Fibroblast of lung (primary cell): ENCODE measurements at regions not wholly inside any gene's neighbourhood (a gene's known extent, or its start where the extent isn't known, plus 50 kb on each side); places are given as distances from the start of the nearest gene placed in this dataset.
A peak's percentile ranks its signal among the peaks of the same experiment; 100 is the strongest.

Source experiments
- DNase-seq, 2 donors: peaks; one replicate each; pipeline versions ENCODE4 v3.0.0 to v3.0.0-alpha.2; 2010; ENCODE audit warnings: low read depth in 2 of 2
- H2AFZ ChIP-seq: 2 replicates; pipeline ENCODE4 v1.5.1; 2012; ENCODE audit warnings: low read length, control low read depth, inconsistent platforms
- H3K27ac ChIP-seq: 2 replicates; pipeline ENCODE4 v1.5.1; 2011; ENCODE audit warnings: low read length, control low read depth; ENCODE audit not compliant: insufficient read depth
- H3K27me3 ChIP-seq: 2 replicates; pipeline ENCODE4 v1.5.1; 2011; ENCODE audit warnings: mild to moderate bottlenecking, low read length; ENCODE audit not compliant: control insufficient read depth, insufficient read depth
- H3K36me3 ChIP-seq: 2 replicates; pipeline ENCODE4 v1.5.1; 2011; ENCODE audit warnings: low read length; ENCODE audit not compliant: control insufficient read depth, insufficient read depth
- H3K4me1 ChIP-seq: 2 replicates; pipeline ENCODE4 v1.5.1; 2011; ENCODE audit warnings: low read length; ENCODE audit not compliant: control insufficient read depth, insufficient read depth; ENCODE audit errors: extremely low read depth
- H3K4me2 ChIP-seq: 2 replicates; pipeline ENCODE4 v1.5.1; 2011; ENCODE audit warnings: low read length, control low read depth; ENCODE audit not compliant: insufficient read depth; ENCODE audit errors: extremely low read depth
- H3K4me3 ChIP-seq, 4 experiments: fragments of 200-600 bp in 1 of 4; sonication (generic) in 1 of 4; replicated peaks in 1 of 4; 2 replicates each; pipeline ENCODE4 v1.5.1; 2011 to 2016; ENCODE audit warnings: low read length in 4 of 4, low read depth in 3 of 4, mild to moderate bottlenecking in 3 of 4, control low read depth in 2 of 4, inconsistent platforms in 1 of 4, mixed read lengths in 1 of 4; ENCODE audit not compliant: insufficient read depth in 1 of 4; ENCODE audit errors: control extremely low read depth in 1 of 4
- H3K79me2 ChIP-seq: 2 replicates; pipeline ENCODE4 v1.5.1; 2012; ENCODE audit warnings: mild to moderate bottlenecking, low read length, inconsistent platforms; ENCODE audit not compliant: control insufficient read depth, insufficient read depth
- H3K9ac ChIP-seq: 2 replicates; pipeline ENCODE4 v1.5.1; 2011; ENCODE audit warnings: mild to moderate bottlenecking, low read length, control low read depth; ENCODE audit not compliant: insufficient read depth
- H3K9me3 ChIP-seq: 2 replicates; pipeline ENCODE4 v1.5.1; 2012; ENCODE audit warnings: low read depth, low read length; ENCODE audit not compliant: control insufficient read depth, insufficient read depth
- H4K20me1 ChIP-seq: 2 replicates; pipeline ENCODE4 v1.5.1; 2011; ENCODE audit warnings: low read length; ENCODE audit not compliant: control insufficient read depth, insufficient read depth; ENCODE audit errors: extremely low read depth
- EZH2 ChIP-seq: IDR thresholded peaks from 2 replicates; pipeline ENCODE4 v1.5.1; 2012; ENCODE audit warnings: low read length, control low read depth, mild to moderate bottlenecking; ENCODE audit errors: missing control alignments
- TF ChIP-seq, protein P1 (sequence below), 2 donors: IDR thresholded peaks in 1 of 2; conservative IDR thresholded peaks in 1 of 2; 1 replicate in 1 of 2; 2 replicates in 1 of 2; pipeline ENCODE4 v1.5.1; 2011 to 2012; ENCODE audit warnings: low read length in 2 of 2, control low read depth in 1 of 2, inconsistent platforms in 1 of 2, low read depth in 1 of 2, mild to moderate bottlenecking in 1 of 2

GRCh38 chr11:27213232-27213660 is 149.8 kb downstream of the CCDC34 start:
- no peaks in the 10 kb centered on the region for H3K9me3 ChIP-seq
- no peaks in the 10 kb centered on the region for H3K79me2 ChIP-seq
- H3K4me1 ChIP-seq, result peaks cover 35% of the 10 kb centered on the region
- no peaks in the 10 kb centered on the region for H3K27me3 ChIP-seq
- no peak overlapping the region for H3K4me3 ChIP-seq
- H3K27ac ChIP-seq, result peak overlapping the region; percentile 77
- peak overlapping the region; percentile 34 for H2AFZ ChIP-seq
- TF ChIP-seq EZH2, result no peak
- TF ChIP-seq, protein P1, sequence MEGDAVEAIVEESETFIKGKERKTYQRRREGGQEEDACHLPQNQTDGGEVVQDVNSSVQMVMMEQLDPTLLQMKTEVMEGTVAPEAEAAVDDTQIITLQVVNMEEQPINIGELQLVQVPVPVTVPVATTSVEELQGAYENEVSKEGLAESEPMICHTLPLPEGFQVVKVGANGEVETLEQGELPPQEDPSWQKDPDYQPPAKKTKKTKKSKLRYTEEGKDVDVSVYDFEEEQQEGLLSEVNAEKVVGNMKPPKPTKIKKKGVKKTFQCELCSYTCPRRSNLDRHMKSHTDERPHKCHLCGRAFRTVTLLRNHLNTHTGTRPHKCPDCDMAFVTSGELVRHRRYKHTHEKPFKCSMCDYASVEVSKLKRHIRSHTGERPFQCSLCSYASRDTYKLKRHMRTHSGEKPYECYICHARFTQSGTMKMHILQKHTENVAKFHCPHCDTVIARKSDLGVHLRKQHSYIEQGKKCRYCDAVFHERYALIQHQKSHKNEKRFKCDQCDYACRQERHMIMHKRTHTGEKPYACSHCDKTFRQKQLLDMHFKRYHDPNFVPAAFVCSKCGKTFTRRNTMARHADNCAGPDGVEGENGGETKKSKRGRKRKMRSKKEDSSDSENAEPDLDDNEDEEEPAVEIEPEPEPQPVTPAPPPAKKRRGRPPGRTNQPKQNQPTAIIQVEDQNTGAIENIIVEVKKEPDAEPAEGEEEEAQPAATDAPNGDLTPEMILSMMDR (conservative IDR thresholded peaks at IDR 0.05 in 1 of 2, IDR thresholded peaks at IDR 0.05 in 1 of 2; ENCODE audit: low read depth in 1 of 2, low read length in 2 of 2), result no peak
- H3K4me2 ChIP-seq, result peak overlapping the region; percentile 54
- peak; percentile 85 to 97 for DNase-seq
- H3K9ac ChIP-seq, result no peak overlapping the region
- H3K36me3 ChIP-seq, result no peaks in the 10 kb centered on the region
- H4K20me1 ChIP-seq, result no peaks in the 10 kb centered on the region

DNA sequence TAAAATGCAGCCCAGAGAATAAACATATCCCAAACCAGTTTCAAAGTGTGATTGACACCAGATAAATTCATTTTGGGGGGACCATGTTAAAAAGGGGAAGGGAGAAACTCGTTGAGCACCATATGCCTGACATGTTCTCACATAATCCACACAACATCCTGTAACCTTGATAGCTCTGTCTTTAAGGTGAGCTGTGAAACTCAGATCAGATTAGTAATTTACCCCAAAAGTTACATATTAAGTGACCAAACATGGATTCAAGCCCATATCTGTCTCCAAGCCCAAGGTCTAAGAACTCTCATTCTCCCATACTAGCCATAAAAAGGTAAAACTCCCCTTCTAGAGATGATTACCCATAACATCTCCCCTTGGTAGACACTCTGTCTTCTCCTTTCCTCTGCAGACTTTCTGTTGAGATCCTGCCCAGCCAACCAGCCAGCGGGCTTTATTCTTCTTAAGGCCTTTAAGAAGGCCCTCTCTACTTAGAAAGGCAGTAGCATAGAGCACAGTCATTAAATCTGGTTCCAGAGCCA is 150.7 kb downstream of the CCDC34 start:
- Histone ChIP-seq H3K4me1 (peaks cover 30% of the 10 kb centered on the region), H3K9me3 (no peaks in the 10 kb centered on the region), H4K20me1 (no peaks in the 10 kb centered on the region), H3K27ac (no peak overlapping the region), H3K36me3 (no peaks in the 10 kb centered on the region), H3K4me2 (no peak overlapping the region), H3K4me3 (no peak overlapping the region), H3K79me2 (no peaks in the 10 kb centered on the region), H2AFZ (no peak overlapping the region), H3K9ac (no peak overlapping the region), H3K27me3 (no peaks in the 10 kb centered on the region)
- no peak for DNase-seq
- TF ChIP-seq EZH2, result no peak
- TF ChIP-seq, protein P1 (conservative IDR thresholded peaks at IDR 0.05 in 1 of 2, IDR thresholded peaks at IDR 0.05 in 1 of 2; ENCODE audit: low read depth in 1 of 2, low read length in 2 of 2), result no peak

DNA sequence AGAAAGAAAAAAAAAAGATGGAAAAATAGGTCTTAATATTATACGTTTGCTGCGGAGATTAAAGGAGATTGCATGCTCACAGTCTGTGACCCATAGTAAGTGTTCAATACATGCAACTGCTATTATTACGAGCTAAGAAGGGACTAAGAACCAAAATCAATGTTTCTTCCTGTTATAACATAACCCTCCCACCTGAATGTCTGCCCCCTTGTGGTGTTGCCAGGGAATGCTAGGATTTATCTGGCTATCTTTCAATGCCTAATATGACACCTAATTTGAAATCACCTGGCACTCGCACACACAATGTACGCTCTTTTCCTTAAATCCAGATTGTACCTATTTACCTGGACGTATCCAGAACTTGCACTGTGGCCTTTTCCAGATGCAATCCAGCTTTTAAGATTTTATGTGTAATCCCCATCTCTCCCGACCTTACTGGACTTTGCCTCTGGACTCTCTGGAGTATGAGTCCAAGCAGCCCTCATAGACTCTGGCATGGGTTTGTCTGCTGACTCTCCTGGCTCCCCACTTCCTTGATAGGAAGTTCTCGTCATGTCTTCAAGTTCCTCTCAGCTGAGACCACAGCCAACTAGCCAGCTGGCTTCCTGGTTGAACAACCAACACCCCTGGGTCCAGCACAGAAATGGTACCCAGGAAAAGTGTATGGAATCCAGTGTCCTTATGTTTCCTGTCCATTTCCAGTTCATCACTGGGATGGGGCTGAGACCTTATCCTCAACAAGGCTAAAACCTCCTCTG is 151.5 kb downstream of the CCDC34 start:
- Histone ChIP-seq H4K20me1 (no peaks in the 10 kb centered on the region), H2AFZ (no peak overlapping the region), H3K4me1 (peaks cover 26% of the 10 kb centered on the region), H3K9me3 (no peaks in the 10 kb centered on the region), H3K36me3 (no peaks in the 10 kb centered on the region), H3K4me2 (no peak overlapping the region), H3K9ac (no peak overlapping the region), H3K27ac (no peak overlapping the region), H3K4me3 (no peak overlapping the region), H3K27me3 (no peaks in the 10 kb centered on the region), H3K79me2 (no peaks in the 10 kb centered on the region)
- no peak for TF ChIP-seq EZH2
- TF ChIP-seq, protein P1 (conservative IDR thresholded peaks at IDR 0.05 in 1 of 2, IDR thresholded peaks at IDR 0.05 in 1 of 2; ENCODE audit: low read depth in 1 of 2, low read length in 2 of 2), result peak; percentile 36 to 54
- DNase-seq, result no peak
